ENCODE measurements at regions not wholly inside any gene's neighbourhood (a gene's known extent, or its start where the extent isn't known, plus 50 kb on each side); places are given as distances from the start of the nearest gene placed in this dataset.

DNA sequence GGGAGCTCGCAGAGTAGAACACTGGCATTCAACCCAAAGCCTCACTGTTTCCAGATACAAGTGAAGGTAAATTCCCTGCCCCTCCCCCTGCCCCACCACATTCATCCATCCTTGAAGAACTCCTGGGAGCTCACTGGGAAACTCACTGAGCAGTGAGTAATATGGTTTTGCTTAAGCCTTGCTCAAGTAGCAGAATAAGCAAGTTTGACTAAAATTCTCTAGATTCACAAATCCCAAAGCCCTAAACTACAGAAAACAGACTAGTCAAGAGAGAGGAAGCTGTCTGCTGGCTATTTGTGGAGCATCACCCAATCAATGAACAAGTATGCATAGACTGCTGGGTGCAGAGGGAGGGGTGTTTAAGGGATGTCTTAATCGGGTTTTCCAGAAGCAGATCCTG, 82.1 kb downstream of the UNC5CL start:
- TF ChIP-seq, protein P1, sequence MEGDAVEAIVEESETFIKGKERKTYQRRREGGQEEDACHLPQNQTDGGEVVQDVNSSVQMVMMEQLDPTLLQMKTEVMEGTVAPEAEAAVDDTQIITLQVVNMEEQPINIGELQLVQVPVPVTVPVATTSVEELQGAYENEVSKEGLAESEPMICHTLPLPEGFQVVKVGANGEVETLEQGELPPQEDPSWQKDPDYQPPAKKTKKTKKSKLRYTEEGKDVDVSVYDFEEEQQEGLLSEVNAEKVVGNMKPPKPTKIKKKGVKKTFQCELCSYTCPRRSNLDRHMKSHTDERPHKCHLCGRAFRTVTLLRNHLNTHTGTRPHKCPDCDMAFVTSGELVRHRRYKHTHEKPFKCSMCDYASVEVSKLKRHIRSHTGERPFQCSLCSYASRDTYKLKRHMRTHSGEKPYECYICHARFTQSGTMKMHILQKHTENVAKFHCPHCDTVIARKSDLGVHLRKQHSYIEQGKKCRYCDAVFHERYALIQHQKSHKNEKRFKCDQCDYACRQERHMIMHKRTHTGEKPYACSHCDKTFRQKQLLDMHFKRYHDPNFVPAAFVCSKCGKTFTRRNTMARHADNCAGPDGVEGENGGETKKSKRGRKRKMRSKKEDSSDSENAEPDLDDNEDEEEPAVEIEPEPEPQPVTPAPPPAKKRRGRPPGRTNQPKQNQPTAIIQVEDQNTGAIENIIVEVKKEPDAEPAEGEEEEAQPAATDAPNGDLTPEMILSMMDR (conservative IDR thresholded peaks at IDR 0.05; ENCODE audit: low read length): no peak
- no peak overlapping the region for H3K4me3 ChIP-seq (ENCODE audit: low read length)
- peak; percentile 75 for DNase-seq (ENCODE audit: low read depth)

DNA sequence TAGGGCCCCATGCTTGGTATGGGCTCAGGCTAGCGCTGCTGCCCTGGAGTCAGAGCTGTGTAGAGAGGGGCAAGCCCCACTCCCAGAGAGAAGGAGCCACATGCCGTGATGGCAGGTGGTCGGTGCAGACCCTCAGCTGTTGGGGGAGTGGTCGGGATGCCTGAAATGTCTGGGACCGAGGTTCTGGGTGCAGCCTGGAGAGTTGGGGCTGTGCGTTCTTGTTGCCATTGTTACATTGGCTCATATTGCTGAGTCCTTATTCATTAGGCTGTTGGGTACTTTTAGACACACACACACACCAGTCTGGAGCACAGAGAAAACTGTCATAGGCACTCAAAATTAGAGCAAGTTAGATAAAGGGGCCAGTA, 83.9 kb downstream of the UNC5CL start:
- DNase-seq (ENCODE audit: low read depth): no peak
- TF ChIP-seq, protein P1 (conservative IDR thresholded peaks at IDR 0.05; ENCODE audit: low read length): no peak
- no peak overlapping the region for H3K4me3 ChIP-seq (ENCODE audit: low read length)

DNA sequence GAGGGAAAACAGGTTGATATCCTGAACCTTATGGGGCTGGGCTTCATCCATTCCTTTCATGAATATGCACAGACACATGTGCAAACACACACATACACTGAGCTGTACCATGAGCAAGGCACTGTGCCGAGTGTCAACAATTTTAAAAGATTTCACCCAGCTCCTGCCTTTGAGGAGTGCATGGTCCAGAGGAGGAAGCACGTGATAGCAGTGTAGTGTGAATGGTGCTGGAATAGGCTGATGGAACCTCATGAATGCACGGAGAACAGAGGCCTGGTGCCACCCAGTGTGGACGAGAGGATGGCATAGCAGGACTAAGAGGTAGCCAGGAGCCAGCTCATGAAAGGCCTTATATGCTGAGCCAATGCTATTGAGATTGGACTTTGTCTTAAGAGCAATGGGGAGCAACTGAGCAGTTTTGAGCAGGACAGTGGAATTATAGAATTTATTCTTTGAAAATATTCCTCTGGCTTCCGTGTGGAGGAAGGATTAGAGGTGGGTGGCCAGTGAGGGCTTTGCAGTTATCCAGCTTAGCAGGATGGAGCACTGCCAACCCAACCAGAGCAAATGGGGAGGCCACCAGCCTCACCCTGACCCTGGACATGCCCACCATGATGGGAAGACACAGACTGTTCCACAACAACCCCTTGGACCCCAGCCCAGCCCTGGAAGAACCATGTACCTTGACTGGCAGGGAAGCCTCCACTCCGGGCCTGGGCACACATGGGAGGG, 84.4 kb downstream of the UNC5CL start:
- no peak for DNase-seq (ENCODE audit: low read depth)
- H3K4me3 ChIP-seq (ENCODE audit: low read length): no peak overlapping the region
- TF ChIP-seq, protein P1 (conservative IDR thresholded peaks at IDR 0.05; ENCODE audit: low read length): no peak

DNA sequence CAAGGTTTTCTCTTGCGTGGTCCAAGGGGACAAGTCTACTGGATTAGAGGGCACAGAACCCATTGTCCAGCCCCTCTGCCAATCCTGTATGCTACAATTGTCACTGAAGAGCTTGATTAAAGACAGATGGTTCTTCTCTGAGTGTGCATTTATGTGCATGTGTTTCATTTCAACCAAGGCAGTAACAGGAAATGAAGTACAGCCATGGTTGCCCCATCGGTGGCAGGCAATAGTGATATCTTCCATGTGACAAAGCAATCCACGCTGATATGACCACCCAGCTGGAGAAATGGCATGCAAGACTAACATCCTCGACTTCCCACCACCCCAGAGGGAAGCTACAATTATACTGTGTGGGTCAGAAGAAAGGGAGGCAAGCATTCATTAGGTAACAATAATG, 85.5 kb downstream of the UNC5CL start:
- TF ChIP-seq, protein P1 (conservative IDR thresholded peaks at IDR 0.05; ENCODE audit: low read length): no peak
- peak; percentile 83 for DNase-seq (ENCODE audit: low read depth)
- no peak overlapping the region for H3K4me3 ChIP-seq (ENCODE audit: low read length)

DNA sequence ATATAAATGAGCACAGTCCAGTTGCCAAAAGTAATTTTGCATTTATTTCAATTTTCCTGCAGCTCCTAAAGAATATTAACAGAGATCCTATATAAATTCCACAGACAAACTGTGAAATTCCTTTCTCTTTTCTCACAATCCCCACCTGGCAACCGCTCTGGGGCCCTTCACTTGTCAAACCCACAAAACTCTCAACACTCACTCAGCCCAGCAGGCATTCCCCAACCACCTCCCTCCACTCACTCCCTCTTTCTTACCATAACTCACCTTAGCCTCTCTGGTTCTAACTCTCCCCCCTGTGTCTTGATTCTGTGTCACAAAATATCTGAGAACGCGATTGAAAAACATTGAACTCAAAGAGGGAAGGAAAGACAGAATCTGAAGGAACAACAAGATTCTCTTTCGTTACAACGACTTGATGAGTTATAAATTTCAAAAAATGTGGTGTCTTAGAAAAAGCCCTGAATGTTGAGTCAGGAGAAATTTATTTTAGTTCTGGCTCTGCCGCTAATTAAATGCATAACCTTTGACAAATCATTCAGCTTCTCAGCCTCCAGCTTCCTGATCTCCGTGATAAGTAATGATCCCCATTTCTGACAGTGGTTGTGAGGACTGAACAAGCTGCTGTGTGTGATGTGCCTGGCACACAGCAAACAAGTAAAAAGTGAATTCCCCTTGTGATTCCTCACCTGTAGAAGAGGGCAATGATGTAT, 87.9 kb downstream of the UNC5CL start:
- H3K4me3 ChIP-seq (ENCODE audit: low read length): peak overlapping the region; percentile 35

DNA sequence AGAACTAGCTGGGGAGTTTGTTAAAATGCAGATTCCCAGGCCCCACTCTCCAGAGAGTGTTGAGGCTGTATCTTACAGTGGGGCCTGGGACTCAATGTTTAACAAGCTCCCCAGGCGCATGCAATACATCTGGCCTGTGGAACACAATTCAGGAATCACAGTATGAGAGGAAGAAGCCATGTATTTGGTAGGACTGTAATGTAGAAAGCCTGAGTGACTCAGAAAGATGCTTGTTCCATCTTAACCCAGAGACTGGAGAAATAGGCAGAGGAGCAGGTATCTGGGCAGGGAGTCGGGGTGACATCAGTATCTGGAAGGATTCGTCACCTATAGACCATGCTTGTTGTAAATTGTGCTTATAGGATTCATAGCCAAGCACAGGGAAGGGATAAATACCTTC, 90.5 kb downstream of the UNC5CL start:
- H3K4me3 ChIP-seq (ENCODE audit: low read length): no peak overlapping the region
- TF ChIP-seq, protein P1 (conservative IDR thresholded peaks at IDR 0.05; ENCODE audit: low read length): no peak
- peak; percentile 42 for DNase-seq (ENCODE audit: low read depth)

More for the DNA sequence above, 87.9 kb downstream of the UNC5CL start:
- DNase-seq (ENCODE audit: low read depth): peak; percentile 74
- TF ChIP-seq, protein P1 (conservative IDR thresholded peaks at IDR 0.05; ENCODE audit: low read length): no peak
